ENCODE measurements at regions not wholly inside any gene's neighbourhood (a gene's known extent, or its start where the extent isn't known, plus 50 kb on each side); places are given as distances from the start of the nearest gene placed in this dataset.

GRCh38 chr17:37844158-37844976 lies 79.8 kb upstream of the TBC1D3K start (continued):
- TF ChIP-seq USF2 (IDR thresholded peaks at IDR 0.05; ENCODE audit: low read depth, low read length) = no peak; the same call in 1 of the 2 replicates

GRCh38 chr17:37842401-37842800 lies 81.8 kb upstream of the TBC1D3K start:
- CTCF ChIA-PET = no interaction called here
- DNase-seq = no peak

More at GRCh38 chr17:37842401-37842800, 81.8 kb upstream of the TBC1D3K start:
- intact Hi-C loops (cut with micrococcal nuclease) (no loop called here), in situ Hi-C loops (cut with MboI; ENCODE audit: low sequenced_read_pairs) (no loop called here), dilution Hi-C loops (cut with HindIII; ENCODE audit: low sequenced_read_pairs, unreplicated experiment) (no loop called here)
- no peaks in the 10 kb centered on the region for H3K9me3 ChIP-seq (ENCODE audit: control insufficient read depth, insufficient read depth, low read length)
- POLR2A ChIA-PET (ENCODE audit: unreplicated experiment) = no interaction called here
- H2BK5ac ChIP-seq (ENCODE audit: low read depth, low read length, poor library complexity, severe bottlenecking) = no peak overlapping the region
- no peak for TF ChIP-seq MAZ (IDR thresholded peaks at IDR 0.05; ENCODE audit: borderline replicate concordance, low read depth, low read length)
- no peak for TF ChIP-seq RCOR1 (IDR thresholded peaks at IDR 0.05; ENCODE audit: insufficient replicate concordance, low read length)
- TF ChIP-seq RAD21 (IDR thresholded peaks at IDR 0.05; ENCODE audit: low read length) = no peak
- TF ChIP-seq RFX5 (IDR thresholded peaks at IDR 0.05; ENCODE audit: low read depth, low read length) = no peak
- no peak for TF ChIP-seq POLR2A (IDR thresholded peaks at IDR 0.05; ENCODE audit: low read depth, low read length)
- no peak for TF ChIP-seq FOS (IDR thresholded peaks at IDR 0.05; ENCODE audit: low read depth, low read length)
- no peak for TF ChIP-seq CTCF (conservative IDR thresholded peaks at IDR 0.05; ENCODE audit: low read depth, low read length)
- no peak for TF ChIP-seq ELK1 (IDR thresholded peaks at IDR 0.05; ENCODE audit: borderline replicate concordance, low read depth, low read length)
- TF ChIP-seq MAFK (IDR thresholded peaks at IDR 0.05; ENCODE audit: low read depth, low read length) = no peak
- TF ChIP-seq NFE2L2 (IDR thresholded peaks at IDR 0.05; ENCODE audit: low read depth, low read length) = no peak
- no peak overlapping the region for H4K5ac ChIP-seq (ENCODE audit: low read depth, low read length)
- no peak overlapping the region for H4K8ac ChIP-seq (ENCODE audit: low read depth in 2 of 2, low read length in 2 of 2)
- BruUV-seq (replicated peaks) = no TSS peak
- no peaks in the 10 kb centered on the region for H3K79me1 ChIP-seq (ENCODE audit: low read depth in 1 of 2, low read length in 2 of 2)
- no peak overlapping the region for H3K4me2 ChIP-seq (ENCODE audit: low read depth, low read length)
- H3K56ac ChIP-seq (ENCODE audit: extremely low read depth, insufficient read depth, low read length) = no peak overlapping the region
- H3K9ac ChIP-seq (ENCODE audit: low read depth, low read length) = no peak overlapping the region
- H3K27me3 ChIP-seq (ENCODE audit: control insufficient read depth, insufficient read depth, low read length) = peaks cover 16% of the 10 kb centered on the region
- 0 out of 2 replicates have a peak, but pooled peaks cover 6% of the 10 kb centered on the region for H3K9me1 ChIP-seq (ENCODE audit: insufficient read depth, low read length)
- 0 out of 2 replicates have a peak overlapping the region, but pooled peaks have one; percentile 9 for H2BK20ac ChIP-seq (ENCODE audit: low read depth, low read length)
- H3K14ac ChIP-seq (replicated peaks; ENCODE audit: low read depth, low read length) = no peak overlapping the region
- no peak overlapping the region for H2AFZ ChIP-seq (replicated peaks; ENCODE audit: low read length, poor library complexity)
- no peak overlapping the region for H2BK120ac ChIP-seq (ENCODE audit: low read depth, low read length)
- peak overlapping the region; percentile 9; the same call in 1 of the 2 replicates for H2AK5ac ChIP-seq (ENCODE audit: low read depth, low read length)
- no peaks in the 10 kb centered on the region for H3K36me3 ChIP-seq (ENCODE audit: control insufficient read depth, insufficient read depth, low read length)
- 81% methylated on average over 2 of the region's 8 CpGs; no CpG with 5 or more reads in 1 of the 2 experiments for whole genome bisulfite sequencing, 2 experiments (ENCODE audit: extremely low coverage in 2 of 2, insufficient read length in 1 of 2)
- 0 out of 2 replicates have a peak, but pooled peaks cover 3% of the 10 kb centered on the region for H3K4me1 ChIP-seq (ENCODE audit: control insufficient read depth, insufficient read depth, low read length)
- no peak overlapping the region for H3K4ac ChIP-seq (ENCODE audit: low read depth, low read length)
- H3K23ac ChIP-seq (ENCODE audit: low read depth, low read length) = no peak overlapping the region
- no peak for ATAC-seq (ENCODE audit: low read depth)
- H4K20me1 ChIP-seq (ENCODE audit: insufficient read depth, low read length) = no peaks in the 10 kb centered on the region
- no peak overlapping the region for H2AK9ac ChIP-seq (replicated peaks; ENCODE audit: low read depth, low read length, poor library complexity)
- H3K27ac ChIP-seq (ENCODE audit: insufficient read depth, low read length) = no peak overlapping the region
- no peak overlapping the region for H2BK15ac ChIP-seq (ENCODE audit: low read depth, low read length)
- no peak overlapping the region for H4K91ac ChIP-seq (ENCODE audit: insufficient read depth, low read depth, low read length)
- no peak overlapping the region for H3K18ac ChIP-seq (ENCODE audit: low read depth, low read length)
- H3K4me3 ChIP-seq (ENCODE audit: insufficient read depth, low read depth, low read length) = no peak overlapping the region
